ENCODE measurements at regions not wholly inside any gene's neighbourhood (a gene's known extent, or its start where the extent isn't known, plus 50 kb on each side); places are given as distances from the start of the nearest gene placed in this dataset.

GRCh38 chr1:59193443-59194093, 103.3 kb upstream of the FGGY start:
- no peak for TF ChIP-seq CTCF (IDR thresholded peaks at IDR 0.05)
- TF ChIP-seq REST (IDR thresholded peaks at IDR 0.05; ENCODE audit: insufficient read depth in 1 of 2, low read depth in 2 of 2, low read length in 1 of 2): no peak
- TF ChIP-seq POLR2AphosphoS5 (IDR thresholded peaks at IDR 0.05; ENCODE audit: low read depth, low read length): no peak
